UCSD-AML1 (cell line): ENCODE measurements at regions not wholly inside any gene's neighbourhood (a gene's known extent, or its start where the extent isn't known, plus 50 kb on each side); places are given as distances from the start of the nearest gene placed in this dataset.

ENCODE experiments used
- DNase-seq: peaks from one replicate; lab custom pipeline; 2025; ENCODE audit not compliant: unreplicated experiment; lab: John Stamatoyannopoulos, UW

- DNase-seq: no peak
Measured at GRCh38 chr14:98731701-98732100, 540.3 kb downstream of the BCL11B start.

- no peak for DNase-seq
Measured at GRCh38 chr14:98733536-98733935, 538.5 kb downstream of the BCL11B start.

GRCh38 chr14:98736701-98737338 is 535.2 kb downstream of the BCL11B start:
- DNase-seq: no peak

GRCh38 chr14:98741523-98741922 is 530.5 kb downstream of the BCL11B start:
- no peak for DNase-seq

GRCh38 chr14:98742001-98742400 is 530.0 kb downstream of the BCL11B start:
- DNase-seq: no peak

GRCh38 chr14:98743536-98743935 is 528.5 kb downstream of the BCL11B start:
- DNase-seq: no peak

GRCh38 chr14:98748966-98749365 is 523.0 kb downstream of the BCL11B start:
- DNase-seq: no peak

GRCh38 chr14:98751110-98751509 is 520.9 kb downstream of the BCL11B start:
- no peak for DNase-seq

- DNase-seq: no peak
Measured at GRCh38 chr14:98752660-98753059, 519.3 kb downstream of the BCL11B start.

- DNase-seq: no peak
Measured at GRCh38 chr14:98754343-98755020, 517.5 kb downstream of the BCL11B start.

GRCh38 chr14:98756749-98757148 is 515.2 kb downstream of the BCL11B start:
- no peak for DNase-seq

GRCh38 chr14:98758440-98758839 is 513.6 kb downstream of the BCL11B start:
- no peak for DNase-seq

GRCh38 chr14:98761993-98762392 is 510.0 kb downstream of the BCL11B start:
- no peak for DNase-seq

- no peak for DNase-seq
Measured at GRCh38 chr14:98766818-98767217, 505.2 kb downstream of the BCL11B start.

GRCh38 chr14:98769326-98769725 is 502.7 kb downstream of the BCL11B start:
- no peak for DNase-seq

GRCh38 chr14:98770151-98770550 is 501.8 kb downstream of the BCL11B start:
- no peak for DNase-seq

- no peak for DNase-seq
Measured at GRCh38 chr14:98773814-98774213, 498.2 kb downstream of the BCL11B start.

GRCh38 chr14:98775892-98776291 is 496.1 kb downstream of the BCL11B start:
- DNase-seq: no peak

- no peak for DNase-seq
Measured at GRCh38 chr14:98782062-98782461, 489.9 kb downstream of the BCL11B start.

- no peak for DNase-seq
Measured at GRCh38 chr14:98785578-98785977, 486.4 kb downstream of the BCL11B start.

- DNase-seq: no peak
Measured at GRCh38 chr14:98786456-98786855, 485.5 kb downstream of the BCL11B start.

- no peak for DNase-seq
Measured at GRCh38 chr14:98791661-98792060, 480.3 kb downstream of the BCL11B start.

GRCh38 chr14:98792171-98792570 is 479.8 kb downstream of the BCL11B start:
- DNase-seq: no peak
